H1 (cell line): ENCODE measurements at regions not wholly inside any gene's neighbourhood (a gene's known extent, or its start where the extent isn't known, plus 50 kb on each side); places are given as distances from the start of the nearest gene placed in this dataset.

Source experiments
- CTCF ChIA-PET: fragments of 300-600 bp; sonication (Branson Sonifier 250); formaldehyde crosslinking; loops from one replicate; lab custom pipeline; 2021; ENCODE audit not compliant: partially characterized antibody; lab: Charles Lee
- POLR2A ChIA-PET: fragments of 300-600 bp; sonication (Branson Sonifier 250); formaldehyde crosslinking; loops from one replicate; lab custom pipeline; 2021; ENCODE audit warnings: inconsistent platforms; ENCODE audit not compliant: partially characterized antibody; lab: Charles Lee
- DNase-seq, 2 experiments: peaks; one replicate each; pipeline versions ENCODE4 v3.0.0 to v3.0.0-alpha.2; 2010 to 2022; ENCODE audit warnings: low spot score in 2 of 2, low read depth in 1 of 2, mixed read lengths in 1 of 2
- FAIRE-seq: peaks from 2 replicates; lab custom pipeline; 2011; peaks lifted over from hg19 to GRCh38; lab: Jason Lieb, UNC
- H2AFZ ChIP-seq: 2 replicates; pipeline ENCODE4 v1.8.1; 2012; ENCODE audit warnings: low read length, inconsistent platforms
- H2AK5ac ChIP-seq: 2 replicates; pipeline ENCODE4 v1.6.1; 2013; ENCODE audit warnings: low read depth, low read length
- H2BK120ac ChIP-seq: replicated peaks from 2 replicates; pipeline ENCODE3; 2013; ENCODE audit warnings: low read depth, low read length, inconsistent platforms
- H2BK12ac ChIP-seq: 2 replicates; pipeline ENCODE4 v1.6.1; 2013; ENCODE audit warnings: low read depth, low read length
- H2BK15ac ChIP-seq: 2 replicates; pipeline ENCODE4 v1.6.1; 2013; ENCODE audit warnings: low read length
- H2BK20ac ChIP-seq: 2 replicates; pipeline ENCODE4 v1.6.1; 2013; ENCODE audit warnings: low read length
- H2BK5ac ChIP-seq: 2 replicates; pipeline ENCODE4 v1.6.1; 2013; ENCODE audit warnings: low read depth, low read length
- H3K14ac ChIP-seq: 2 replicates; pipeline ENCODE4 v1.6.1; 2013; ENCODE audit warnings: inconsistent platforms; ENCODE audit not compliant: insufficient read length
- H3K18ac ChIP-seq: 2 replicates; pipeline ENCODE4 v1.6.1; 2013; ENCODE audit warnings: low read length; ENCODE audit errors: extremely low read depth
- H3K23ac ChIP-seq: 2 replicates; pipeline ENCODE4 v1.6.1; 2013; ENCODE audit warnings: inconsistent platforms; ENCODE audit not compliant: insufficient read length
- H3K23me2 ChIP-seq: 2 replicates; pipeline ENCODE4 v1.6.1; 2013; ENCODE audit warnings: low read depth, low read length
- H3K27ac ChIP-seq: 2 replicates; pipeline ENCODE4 v1.6.1; 2011; ENCODE audit warnings: low read depth, low read length, inconsistent platforms
- H3K27me3 ChIP-seq, 4 experiments: replicated peaks in 1 of 4; 1 replicate in 1 of 4; 2 replicates in 3 of 4; pipeline versions ENCODE4 v1.6.1 to v1.8.1; 2011 to 2013; ENCODE audit warnings: low read length in 3 of 4, mild to moderate bottlenecking in 3 of 4, inconsistent platforms in 2 of 4, mixed read lengths in 2 of 4, moderate library complexity in 1 of 4; ENCODE audit not compliant: control insufficient read depth in 3 of 4, insufficient read depth in 3 of 4; ENCODE audit errors: extremely low read depth in 1 of 4
- H3K36me3 ChIP-seq, 4 experiments: 2 replicates each; pipeline versions ENCODE4 v1.6.1 to v1.8.1; 2011 to 2013; ENCODE audit warnings: mild to moderate bottlenecking in 4 of 4, low read length in 3 of 4, moderate library complexity in 2 of 4, control low read depth in 1 of 4, inconsistent platforms in 1 of 4; ENCODE audit not compliant: insufficient read depth in 4 of 4, control insufficient read depth in 2 of 4
- H3K4ac ChIP-seq: replicated peaks from 2 replicates; pipeline ENCODE3; 2013; ENCODE audit warnings: low read length, low read depth, mixed read lengths, inconsistent platforms; ENCODE audit not compliant: insufficient read length
- H3K4me1 ChIP-seq, 4 experiments: replicated peaks in 1 of 4; 1 replicate in 1 of 4; 2 replicates in 3 of 4; pipeline versions ENCODE4 v1.6.1 to v1.8.1; 2011 to 2013; ENCODE audit warnings: low read length in 3 of 4, inconsistent platforms in 2 of 4, mixed read lengths in 1 of 4; ENCODE audit not compliant: insufficient read depth in 4 of 4, control insufficient read depth in 3 of 4
- H3K4me2 ChIP-seq, 2 experiments: 2 replicates each; pipeline versions ENCODE4 v1.6.1 to v1.8.1; 2011 to 2013; ENCODE audit warnings: low read depth in 2 of 2, low read length in 2 of 2, control low read depth in 1 of 2, inconsistent platforms in 1 of 2, mild to moderate bottlenecking in 1 of 2; ENCODE audit not compliant: insufficient read depth in 1 of 2
- H3K4me3 ChIP-seq, 4 experiments: fragments of 200-600, 300-600 bp in 1 of 4; sonication (generic), shearing (Covaris generic), sonication (Bioruptor Twin) in 1 of 4; 2 replicates each; pipeline versions ENCODE4 v1.5.1 to v1.8.1; 2011 to 2016; ENCODE audit warnings: low read length in 4 of 4, low read depth in 3 of 4, control low read depth in 2 of 4, inconsistent platforms in 2 of 4, mild to moderate bottlenecking in 2 of 4, mixed read lengths in 1 of 4, moderate library complexity in 1 of 4; ENCODE audit not compliant: insufficient read depth in 2 of 4; ENCODE audit errors: extremely low read depth in 1 of 4
- H3K56ac ChIP-seq: replicated peaks from 2 replicates; pipeline ENCODE3; 2013; ENCODE audit warnings: low read depth, mild to moderate bottlenecking, mixed read lengths, low read length, inconsistent platforms; ENCODE audit not compliant: insufficient read length
- H3K79me1 ChIP-seq: 2 replicates; pipeline ENCODE4 v1.6.1; 2013; ENCODE audit warnings: low read depth, low read length, control low read depth
- H3K79me2 ChIP-seq, 2 experiments: 2 replicates each; pipeline versions ENCODE4 v1.6.1 to v1.8.1; 2012 to 2013; ENCODE audit warnings: low read length in 2 of 2, mild to moderate bottlenecking in 2 of 2, inconsistent platforms in 1 of 2; ENCODE audit not compliant: insufficient read depth in 2 of 2, control insufficient read depth in 1 of 2
- H3K9ac ChIP-seq, 4 experiments: replicated peaks in 1 of 4; 1 replicate in 1 of 4; 2 replicates in 3 of 4; pipeline versions ENCODE4 v1.6.1 to v1.8.1; 2011 to 2013; ENCODE audit warnings: low read depth in 3 of 4, low read length in 3 of 4, control low read depth in 2 of 4, mild to moderate bottlenecking in 2 of 4, moderate library complexity in 2 of 4, inconsistent platforms in 1 of 4; ENCODE audit errors: extremely low read depth in 1 of 4
- H3K9me3 ChIP-seq, 2 experiments: 2 replicates each; pipeline versions ENCODE4 v1.6.1 to v1.8.1; 2012 to 2013; ENCODE audit warnings: mild to moderate bottlenecking in 2 of 2, moderate library complexity in 2 of 2, control low read depth in 1 of 2, inconsistent platforms in 1 of 2, low read depth in 1 of 2, low read length in 1 of 2, mixed read lengths in 1 of 2; ENCODE audit not compliant: insufficient read depth in 2 of 2
- H4K20me1 ChIP-seq, 2 experiments: replicated peaks in 1 of 2; 2 replicates each; pipeline versions ENCODE3 to v1.8.1; 2011 to 2013; ENCODE audit warnings: inconsistent platforms in 2 of 2, low read length in 2 of 2, mild to moderate bottlenecking in 1 of 2; ENCODE audit not compliant: insufficient read depth in 2 of 2, control insufficient read depth in 1 of 2
- H4K5ac ChIP-seq: 2 replicates; pipeline ENCODE4 v1.6.1; 2013; ENCODE audit warnings: low read length, low read depth, mixed read lengths, inconsistent platforms; ENCODE audit not compliant: insufficient read length
- H4K8ac ChIP-seq: 2 replicates; pipeline ENCODE4 v1.8.0; 2013; ENCODE audit warnings: mild to moderate bottlenecking, moderate library complexity, low read length, inconsistent platforms; ENCODE audit not compliant: insufficient read depth; ENCODE audit errors: extremely low read depth
- H4K91ac ChIP-seq: replicated peaks from 2 replicates; pipeline ENCODE3; 2013; ENCODE audit warnings: low read length, mixed read lengths, inconsistent platforms; ENCODE audit not compliant: insufficient read length
- CHD2 ChIP-seq: IDR thresholded peaks from 2 replicates; pipeline ENCODE4 v1.6.1; 2012; ENCODE audit warnings: low read length, improper control_type of control experiment
- FOSL1 ChIP-seq: IDR thresholded peaks from 2 replicates; pipeline ENCODE4 v1.6.1; 2011; ENCODE audit warnings: mild to moderate bottlenecking, low read depth, low read length, moderate library complexity; ENCODE audit not compliant: insufficient read depth
- RAD21 ChIP-seq, 2 experiments: IDR thresholded peaks in 1 of 2; conservative IDR thresholded peaks in 1 of 2; 2 replicates each; pipeline ENCODE4 v1.6.1; 2011; ENCODE audit warnings: low read depth in 2 of 2, low read length in 2 of 2, improper control_type of control experiment in 1 of 2, inconsistent platforms in 1 of 2, mild to moderate bottlenecking in 1 of 2, moderate library complexity in 1 of 2
- SAP30 ChIP-seq: fragments of 300-600 bp; sonication (generic); IDR thresholded peaks from 2 replicates; pipeline ENCODE4 v1.7.1; 2012; ENCODE audit warnings: low read length, moderate library complexity, mild to moderate bottlenecking, inconsistent platforms; ENCODE audit not compliant: insufficient read depth, insufficient replicate concordance
- SP2 ChIP-seq: IDR thresholded peaks from 2 replicates; pipeline ENCODE4 v1.6.1; 2012; ENCODE audit warnings: mild to moderate bottlenecking, low read length, inconsistent platforms
- SP4 ChIP-seq: IDR thresholded peaks from 2 replicates; pipeline ENCODE4 v1.6.1; 2012; ENCODE audit warnings: low read length, inconsistent platforms
- SUZ12 ChIP-seq: fragments of 200-600 bp; sonication (generic); IDR thresholded peaks from 2 replicates; pipeline ENCODE4 v1.6.1; 2012; ENCODE audit warnings: mild to moderate bottlenecking, inconsistent platforms, low read length, moderate library complexity, mixed read lengths
- TAF1 ChIP-seq: IDR thresholded peaks from 2 replicates; pipeline ENCODE4 v1.6.1; 2011; ENCODE audit warnings: mild to moderate bottlenecking, low read depth, low read length
- WGBS, 2 experiments: shearing (Covaris generic) in 1 of 2; methylation state at CpG; one replicate each; pipeline versions ENCODE4 v1.1.6 to v1.1.7; 2013 to 2015; ENCODE audit warnings: low lambda C conversion rate in 2 of 2, mixed read lengths in 2 of 2, inconsistent platforms in 1 of 2, low coverage in 1 of 2, missing lambda C conversion rate in 1 of 2; ENCODE audit not compliant: insufficient replicate concordance in 2 of 2, insufficient coverage in 1 of 2, insufficient read length in 1 of 2; ENCODE audit errors: extremely low coverage in 1 of 2, missing lambda C conversion rate in 1 of 2; 5-methylcytosine and 5-hydroxymethylcytosine counted together
- TF ChIP-seq, protein P1 (sequence below): IDR thresholded peaks from 2 replicates; pipeline ENCODE4 v1.6.1; 2011; ENCODE audit warnings: low read length, improper control_type of control experiment

DNA sequence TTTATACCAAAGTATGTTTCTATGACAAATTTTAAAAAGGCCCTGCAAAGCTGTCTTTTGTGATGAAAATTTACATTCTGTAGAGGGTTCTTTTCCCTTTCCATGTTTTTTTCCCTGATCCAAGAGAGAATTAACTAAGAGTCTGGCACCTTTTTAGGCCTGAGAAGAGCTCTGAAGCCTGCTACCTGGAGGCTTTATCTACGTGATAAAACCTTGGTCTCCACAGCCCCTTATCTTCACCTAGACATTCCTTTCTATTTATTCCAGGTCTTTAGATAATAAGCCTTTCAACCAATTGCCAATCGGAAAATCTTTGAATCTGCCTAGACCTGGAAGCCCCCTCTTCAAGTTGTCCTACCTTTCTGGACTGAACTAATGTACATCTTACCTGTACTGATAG is 774.1 kb upstream of the LRRTM1 start:
- H3K27me3 ChIP-seq, result no peaks in the 10 kb centered on the region
- H3K23me2 ChIP-seq, result no peaks in the 10 kb centered on the region
- H3K4me2 ChIP-seq, result no peak overlapping the region
- WGBS, 2 experiments, result 73% methylated on average over 2 of the region's 2 CpGs; no CpG with 5 or more reads in 1 of the 2 experiments
- H4K8ac ChIP-seq, result no peak overlapping the region
- ChIA-PET POLR2A (no interaction called here), CTCF (interaction anchor here (1.2 to 2.8 kb wide), 3 partner anchors 11 to 28 kb away, joined by 3 to 14 read pairs (median 3); no protein-coding TSS in a partner anchor)
- H3K56ac ChIP-seq, result no peak overlapping the region
- H3K27ac ChIP-seq, result no peak overlapping the region
- H3K18ac ChIP-seq, result no peak overlapping the region
- no peaks in the 10 kb centered on the region for H3K9me3 ChIP-seq
- no peaks in the 10 kb centered on the region for H3K36me3 ChIP-seq
- FAIRE-seq (no peak), DNase-seq (no peak)
- no peak overlapping the region for H4K91ac ChIP-seq
- no peak overlapping the region for H3K23ac ChIP-seq
- no peak overlapping the region for H2BK20ac ChIP-seq
- no peak overlapping the region for H3K4me3 ChIP-seq
- no peak overlapping the region for H3K14ac ChIP-seq
- H2BK12ac ChIP-seq, result no peak overlapping the region
- no peaks in the 10 kb centered on the region for H3K79me2 ChIP-seq
- H4K5ac ChIP-seq, result no peak overlapping the region
- H3K4ac ChIP-seq, result no peak overlapping the region
- peaks cover 0 to 6% (median 2%) of the 10 kb centered on the region in 4 experiments; a peak in 3 of 7 replicates for H3K4me1 ChIP-seq
- no peak for TF ChIP-seq SP4
- no peak for TF ChIP-seq SUZ12
- TF ChIP-seq, protein P1, sequence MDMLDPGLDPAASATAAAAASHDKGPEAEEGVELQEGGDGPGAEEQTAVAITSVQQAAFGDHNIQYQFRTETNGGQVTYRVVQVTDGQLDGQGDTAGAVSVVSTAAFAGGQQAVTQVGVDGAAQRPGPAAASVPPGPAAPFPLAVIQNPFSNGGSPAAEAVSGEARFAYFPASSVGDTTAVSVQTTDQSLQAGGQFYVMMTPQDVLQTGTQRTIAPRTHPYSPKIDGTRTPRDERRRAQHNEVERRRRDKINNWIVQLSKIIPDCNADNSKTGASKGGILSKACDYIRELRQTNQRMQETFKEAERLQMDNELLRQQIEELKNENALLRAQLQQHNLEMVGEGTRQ, result no peak
- no peak for TF ChIP-seq RAD21 (IDR thresholded peaks at IDR 0.05 in 1 of 2, conservative IDR thresholded peaks at IDR 0.05 in 1 of 2; ENCODE audit: low read depth in 2 of 2, low read length in 2 of 2)
- no peak for TF ChIP-seq SP2
- no peak for TF ChIP-seq FOSL1
- TF ChIP-seq CHD2, result no peak
- no peak for TF ChIP-seq SAP30
- no peak for TF ChIP-seq TAF1
- TF ChIP-seq, all 59 proteins: peak for 0
- H2BK120ac ChIP-seq, result no peak overlapping the region
- no peak overlapping the region for H2BK15ac ChIP-seq
- H3K79me1 ChIP-seq, result no peaks in the 10 kb centered on the region
- H4K20me1 ChIP-seq, result no peaks in the 10 kb centered on the region
- no peak overlapping the region for H3K9ac ChIP-seq
- H2BK5ac ChIP-seq, result no peak overlapping the region
- no peak overlapping the region for H2AFZ ChIP-seq
- H2AK5ac ChIP-seq, result no peak overlapping the region
